GM18505 (cell line): ENCODE measurements at regions not wholly inside any gene's neighbourhood (a gene's known extent, or its start where the extent isn't known, plus 50 kb on each side); places are given as distances from the start of the nearest gene placed in this dataset.
"Not testable (repeated sequence)": the region's sequence is repeated elsewhere in the genome, so short reads cannot be mapped to it uniquely, and the experiment has no call there.

ENCODE experiments used
- ATAC-seq: cut with Tn5 transposase; IDR thresholded peaks from one replicate; pipeline ENCODE4 v1.9.1; 2021; ENCODE audit not compliant: unreplicated experiment
- POLR2A ChIP-seq: IDR thresholded peaks from 4 replicates; pipeline ENCODE4 v1.6.1; 2011; ENCODE audit warnings: borderline replicate concordance; ENCODE audit not compliant: insufficient read depth, insufficient read length; ENCODE audit errors: extremely low read depth

- no peak for ATAC-seq
- TF ChIP-seq POLR2A, result no peak
Observed at GRCh38 chr13:97873398-97873797, 80.1 kb upstream of the IPO5 start.

GRCh38 chr13:97875218-97875617 lies 78.3 kb upstream of the IPO5 start:
- no peak for ATAC-seq
- TF ChIP-seq POLR2A, result no peak

- no peak for ATAC-seq
- TF ChIP-seq POLR2A, result no peak
Observed at GRCh38 chr13:97875911-97876310, 77.6 kb upstream of the IPO5 start.

DNA sequence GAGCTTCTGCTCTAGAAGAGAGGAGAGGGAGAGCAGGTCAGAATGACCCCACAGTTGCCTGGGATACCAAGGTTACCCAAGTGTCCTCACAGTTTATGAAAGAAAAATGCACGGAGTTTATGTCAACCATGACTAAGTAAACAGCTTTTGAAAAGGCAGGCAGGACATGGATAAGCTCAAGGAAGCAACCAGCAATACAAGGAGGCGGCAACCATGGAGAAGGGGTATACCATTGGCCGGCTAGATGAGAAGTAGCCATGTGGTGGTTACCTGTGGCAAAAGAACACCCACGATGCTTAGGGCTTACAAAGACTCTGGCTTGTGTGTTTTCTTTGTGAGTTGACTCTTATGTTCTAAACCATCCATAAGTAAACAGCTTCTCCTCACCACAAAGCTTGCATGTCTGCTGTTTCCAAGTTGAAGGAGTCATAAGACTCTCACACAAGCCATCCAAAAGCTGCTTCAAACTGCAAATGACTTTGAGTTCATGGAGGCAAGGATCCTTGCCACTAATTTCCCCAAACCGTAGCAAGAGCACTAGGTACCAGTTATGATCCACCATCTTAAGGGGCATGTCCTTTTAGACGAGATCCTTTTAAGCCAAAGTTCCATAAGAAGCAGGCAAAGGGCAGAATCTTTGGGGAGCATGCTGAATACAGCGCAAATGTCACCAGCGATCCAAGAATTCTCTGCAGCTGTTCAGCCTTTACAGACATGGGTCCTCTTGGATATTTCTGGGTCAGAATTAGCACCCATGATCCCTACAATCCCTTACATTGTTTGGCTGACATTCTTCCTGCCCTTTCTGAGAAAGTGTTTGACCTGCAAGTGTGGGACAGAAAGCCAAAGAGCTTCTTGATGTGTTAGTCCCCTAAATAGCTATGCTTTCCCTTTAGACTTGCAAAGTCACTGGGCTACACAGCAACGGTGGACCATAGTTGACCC lies 74.8 kb upstream of the IPO5 start:
- no peak for TF ChIP-seq POLR2A
- no peak for ATAC-seq

GRCh38 chr13:97879646-97880310 lies 73.7 kb upstream of the IPO5 start:
- ATAC-seq, result no peak
- no peak for TF ChIP-seq POLR2A

DNA sequence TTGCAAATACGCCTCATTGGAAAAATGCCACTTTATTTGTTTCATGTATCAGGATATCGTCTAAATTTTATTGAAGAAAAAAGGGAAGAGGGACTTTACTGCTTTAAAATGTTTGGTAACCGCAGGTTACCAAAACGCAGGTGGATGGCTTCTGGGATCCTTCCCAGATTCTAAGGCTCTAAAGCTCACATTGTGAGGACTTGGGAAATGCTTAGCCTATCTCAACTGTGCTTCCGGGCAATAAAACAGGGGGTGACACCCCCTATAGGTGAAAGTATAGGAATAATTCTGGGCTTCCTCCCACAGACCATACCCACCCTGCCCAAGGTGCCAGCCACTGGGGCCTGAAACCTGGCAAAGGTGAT lies 73.2 kb upstream of the IPO5 start:
- no peak for TF ChIP-seq POLR2A
- ATAC-seq, result no peak

- TF ChIP-seq POLR2A, result no peak
- no peak for ATAC-seq
Observed at GRCh38 chr13:97881556-97881955, 71.9 kb upstream of the IPO5 start.

DNA sequence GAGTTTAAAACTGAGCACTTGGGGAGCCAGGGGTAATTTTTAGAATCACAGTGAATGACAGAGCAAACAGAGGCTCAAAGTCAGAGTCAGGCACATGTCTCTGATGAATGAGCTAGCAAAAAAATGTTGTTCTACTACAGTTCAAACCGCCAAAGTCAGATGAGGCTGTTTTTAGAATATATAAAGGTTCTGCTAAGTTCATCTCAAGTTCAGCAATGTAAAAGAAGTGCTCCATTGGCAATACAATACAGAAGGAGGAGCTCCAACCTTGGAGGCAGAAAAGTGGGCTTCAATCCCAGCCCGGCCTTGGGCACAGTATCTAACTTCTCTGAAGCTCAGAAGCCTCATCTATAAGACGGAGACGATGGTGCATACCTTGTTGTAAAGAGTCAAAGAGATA lies 70.1 kb upstream of the IPO5 start:
- TF ChIP-seq POLR2A, result no peak
- ATAC-seq, result no peak

- no peak for TF ChIP-seq POLR2A
- no peak for ATAC-seq
Observed at GRCh38 chr13:97884707-97885468, 68.6 kb upstream of the IPO5 start.

DNA sequence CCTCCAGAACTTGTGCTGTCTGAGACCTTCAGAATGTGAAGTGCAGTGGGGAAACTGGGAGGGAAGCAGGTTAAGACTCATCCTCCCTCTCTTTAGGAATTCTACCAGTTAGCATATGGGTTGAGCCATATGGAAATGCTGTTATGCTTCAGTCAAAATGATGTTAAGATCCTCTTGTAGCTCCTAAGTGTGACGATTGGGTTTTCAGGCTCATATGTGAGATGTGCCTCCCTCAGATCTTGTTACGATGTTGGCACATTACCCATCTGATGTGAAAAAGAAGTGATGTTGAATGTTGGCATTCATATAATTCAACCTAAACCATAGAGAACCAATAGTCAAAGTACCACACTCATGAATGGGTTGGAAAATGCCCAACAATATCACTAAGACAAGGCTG lies 67.8 kb upstream of the IPO5 start:
- ATAC-seq, result no peak
- TF ChIP-seq POLR2A, result no peak

- ATAC-seq, result no peak
- no peak for TF ChIP-seq POLR2A
Observed at GRCh38 chr13:97889803-97890202, 63.7 kb upstream of the IPO5 start.

DNA sequence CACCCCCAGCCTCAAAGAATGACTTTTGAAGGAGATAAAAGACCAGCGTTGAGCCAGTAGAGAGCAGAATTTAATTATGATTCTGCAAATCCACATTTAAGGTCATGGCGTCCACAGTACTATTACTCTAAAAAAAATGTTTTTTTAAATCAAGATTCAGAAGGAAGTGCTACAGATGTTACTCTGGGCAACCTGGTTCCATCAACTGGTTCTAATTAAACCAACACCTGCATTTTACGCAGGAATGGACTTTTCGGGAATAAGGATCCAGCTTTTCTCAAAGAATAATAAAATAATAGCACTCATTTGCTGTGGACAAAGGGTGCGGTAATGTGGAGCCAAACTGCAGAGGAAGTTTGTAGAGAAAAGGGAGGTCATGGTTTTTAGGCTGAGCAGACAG lies 62.9 kb upstream of the IPO5 start:
- ATAC-seq, result no peak
- no peak for TF ChIP-seq POLR2A

GRCh38 chr13:97891964-97892363 lies 61.5 kb upstream of the IPO5 start:
- ATAC-seq, result not testable (repeated sequence)
